ENCODE measurements at regions not wholly inside any gene's neighbourhood (a gene's known extent, or its start where the extent isn't known, plus 50 kb on each side); places are given as distances from the start of the nearest gene placed in this dataset.

- no peak for ATAC-seq
- no peak for DNase-seq (ENCODE audit: low spot score in 2 of 2)
- no peaks in the 10 kb centered on the region for H3K9me3 Mint-ChIP-seq
- H3K27ac Mint-ChIP-seq: no peak overlapping the region
- no peaks in the 10 kb centered on the region for H3K36me3 Mint-ChIP-seq
- no peaks in the 10 kb centered on the region for H3K4me1 Mint-ChIP-seq
- no peak overlapping the region for H3K4me3 Mint-ChIP-seq
Observed at GRCh38 chr10:1980459-1980858, 243.1 kb upstream of the ADARB2 start.

GRCh38 chr10:1978584-1978983 lies 241.3 kb upstream of the ADARB2 start:
- DNase-seq (ENCODE audit: low spot score in 2 of 2): no peak
- Mint-ChIP-seq H3K27ac (no peak overlapping the region), H3K4me1 (no peaks in the 10 kb centered on the region), H3K36me3 (no peaks in the 10 kb centered on the region), H3K9me3 (no peaks in the 10 kb centered on the region), H3K4me3 (no peak overlapping the region)
- no peak for ATAC-seq

- no peak for ATAC-seq
- no peaks in the 10 kb centered on the region for H3K9me3 Mint-ChIP-seq
- DNase-seq (ENCODE audit: low spot score in 2 of 2): no peak
- H3K36me3 Mint-ChIP-seq: no peaks in the 10 kb centered on the region
- no peak overlapping the region for H3K27ac Mint-ChIP-seq
- no peak overlapping the region for H3K4me3 Mint-ChIP-seq
- H3K4me1 Mint-ChIP-seq: no peaks in the 10 kb centered on the region
Observed at GRCh38 chr10:1977461-1977860, 240.1 kb upstream of the ADARB2 start.

- H3K36me3 Mint-ChIP-seq: no peaks in the 10 kb centered on the region
- H3K4me1 Mint-ChIP-seq: no peaks in the 10 kb centered on the region
- H3K9me3 Mint-ChIP-seq: peaks cover 6% of the 10 kb centered on the region
- H3K27ac Mint-ChIP-seq: no peak overlapping the region
- no peak overlapping the region for H3K4me3 Mint-ChIP-seq
- ATAC-seq: no peak
- DNase-seq (ENCODE audit: low spot score in 2 of 2): no peak
Observed at GRCh38 chr10:1972406-1972805, 235.1 kb upstream of the ADARB2 start.

DNA sequence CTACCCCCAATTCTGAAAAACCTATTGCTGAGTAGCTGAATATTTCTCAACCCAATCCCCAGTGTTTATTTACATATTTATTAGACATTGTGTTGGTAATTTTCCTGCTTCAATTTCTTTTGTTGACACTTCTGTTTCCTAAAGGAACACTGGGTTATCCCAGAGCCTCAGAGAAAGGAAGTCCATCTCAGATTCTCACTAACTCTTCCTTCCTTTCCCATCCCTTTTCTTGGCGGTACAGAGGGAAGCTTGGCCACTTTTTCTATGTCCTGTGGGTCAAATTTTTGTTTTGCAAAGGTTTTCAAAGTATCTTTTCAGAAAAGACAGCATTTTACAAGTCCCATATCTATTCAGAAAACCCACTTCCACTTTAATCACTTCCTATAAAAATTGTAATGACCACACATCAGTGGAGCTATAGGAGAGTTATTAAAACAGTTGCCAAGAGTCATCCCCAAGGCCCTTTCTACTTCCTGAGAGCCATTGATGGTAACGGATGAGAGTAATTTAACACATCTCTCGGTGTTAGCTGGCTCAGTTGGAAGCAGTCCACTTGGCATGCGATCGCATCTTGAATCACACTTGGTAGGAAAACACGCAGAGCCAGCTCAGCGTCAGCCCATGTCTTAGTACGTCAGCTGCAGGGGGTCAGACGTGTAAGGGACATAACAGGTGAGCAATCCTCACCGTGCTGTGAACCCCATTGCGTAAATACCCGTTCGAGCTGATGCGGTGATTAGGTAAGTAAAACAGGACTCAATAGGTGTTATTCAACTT lies 231.1 kb upstream of the ADARB2 start:
- Mint-ChIP-seq H3K4me3 (no peak overlapping the region), H3K9me3 (peaks cover 6% of the 10 kb centered on the region)

DNA sequence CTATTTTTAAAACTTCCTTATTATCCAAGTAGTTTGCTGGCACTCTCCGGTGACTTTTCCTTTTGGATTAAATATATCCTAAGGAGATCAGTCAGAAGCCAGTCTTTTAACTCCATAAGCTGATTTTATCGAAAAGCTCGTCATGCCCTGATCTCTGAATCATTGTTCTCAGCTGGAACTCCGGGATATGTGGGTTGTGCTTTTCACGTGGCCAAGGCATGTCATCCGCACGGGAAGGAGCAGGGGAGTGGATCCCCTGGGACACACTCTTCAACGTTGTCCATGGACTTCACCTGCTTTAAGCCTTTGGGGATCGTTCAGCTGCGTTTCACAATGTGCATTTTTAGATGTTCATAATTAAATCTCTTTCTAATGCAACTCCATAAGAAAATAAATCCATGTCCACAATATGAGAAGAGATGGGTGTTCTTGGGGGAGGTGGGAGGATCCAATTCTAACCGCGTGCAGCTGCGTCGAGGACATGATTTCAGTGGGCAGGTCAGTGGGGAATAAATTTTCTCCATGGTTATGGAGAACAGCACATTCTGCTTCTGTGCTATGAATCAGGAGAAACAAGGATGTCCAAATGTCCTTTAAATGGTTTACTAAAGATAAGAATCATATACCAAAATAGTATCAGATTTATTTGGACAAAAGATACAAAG lies 229.5 kb upstream of the ADARB2 start:
- ATAC-seq (no peak), DNase-seq (ENCODE audit: low spot score in 2 of 2) (no peak)
- H3K27ac Mint-ChIP-seq: no peak overlapping the region
- H3K4me1 Mint-ChIP-seq: no peaks in the 10 kb centered on the region
- H3K9me3 Mint-ChIP-seq: peaks cover 3% of the 10 kb centered on the region
- H3K4me3 Mint-ChIP-seq: no peak overlapping the region
- H3K36me3 Mint-ChIP-seq: no peaks in the 10 kb centered on the region

More for the DNA sequence above, 231.1 kb upstream of the ADARB2 start:
- DNase-seq (ENCODE audit: low spot score in 2 of 2) (no peak), ATAC-seq (no peak)
- H3K36me3 Mint-ChIP-seq: no peaks in the 10 kb centered on the region
- H3K4me1 Mint-ChIP-seq: no peaks in the 10 kb centered on the region
- H3K27ac Mint-ChIP-seq: no peak overlapping the region

DNA sequence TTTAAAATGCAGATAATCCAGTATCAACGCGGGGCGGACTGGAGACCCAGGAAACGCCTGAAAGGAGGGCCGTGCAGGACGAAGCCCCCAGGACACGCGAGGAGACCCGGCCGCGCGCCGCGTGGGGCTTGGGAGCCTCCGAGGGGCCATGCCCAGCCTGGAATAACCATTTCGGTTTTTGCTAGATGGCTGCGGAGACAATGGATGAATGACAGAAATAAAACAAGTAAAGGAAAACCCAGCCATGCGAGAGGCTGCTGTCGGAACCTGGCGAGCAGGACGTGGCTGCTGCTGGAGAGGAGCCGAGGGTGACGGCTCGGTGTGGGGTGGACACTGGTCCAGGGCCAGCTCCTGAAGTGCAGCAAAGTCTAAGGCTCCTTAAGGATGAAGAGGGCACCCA lies 227.2 kb upstream of the ADARB2 start:
- H3K9me3 Mint-ChIP-seq: no peaks in the 10 kb centered on the region
- H3K4me3 Mint-ChIP-seq: no peak overlapping the region
- H3K4me1 Mint-ChIP-seq: no peaks in the 10 kb centered on the region
- H3K27ac Mint-ChIP-seq: no peak overlapping the region
- ATAC-seq: no peak
- no peaks in the 10 kb centered on the region for H3K36me3 Mint-ChIP-seq
- no peak for DNase-seq (ENCODE audit: low spot score in 2 of 2)

- ATAC-seq: no peak
Observed at GRCh38 chr10:1963341-1963740, 226.0 kb upstream of the ADARB2 start.

DNA sequence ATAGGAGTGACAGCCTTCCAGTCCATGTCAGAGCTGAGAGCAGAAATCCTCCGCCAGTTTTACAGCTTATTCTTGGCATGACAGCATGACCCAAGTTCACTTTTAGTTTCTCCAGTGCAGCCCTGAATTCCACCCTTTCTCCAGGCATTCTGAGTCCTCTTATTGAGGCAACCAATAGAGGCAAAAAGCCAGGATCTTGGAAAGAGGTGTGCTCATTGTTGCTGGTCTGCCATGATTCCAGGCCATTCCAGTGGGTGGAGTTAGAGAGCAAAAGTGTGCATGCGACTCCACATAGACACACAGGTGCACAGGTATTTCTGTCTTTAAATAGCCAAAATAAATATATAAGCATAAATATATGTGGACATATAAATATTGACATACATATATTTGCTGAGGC lies 224.7 kb upstream of the ADARB2 start:
- DNase-seq (ENCODE audit: low spot score in 2 of 2) (no peak), ATAC-seq (no peak)
- no peaks in the 10 kb centered on the region for H3K4me1 Mint-ChIP-seq
- no peak overlapping the region for H3K27ac Mint-ChIP-seq
- no peaks in the 10 kb centered on the region for H3K36me3 Mint-ChIP-seq
- no peak overlapping the region for H3K4me3 Mint-ChIP-seq
- H3K9me3 Mint-ChIP-seq: no peaks in the 10 kb centered on the region

More at GRCh38 chr10:1963341-1963740, 226.0 kb upstream of the ADARB2 start:
- Mint-ChIP-seq H3K9me3 (no peaks in the 10 kb centered on the region), H3K4me3 (no peak overlapping the region), H3K27ac (no peak overlapping the region), H3K36me3 (no peaks in the 10 kb centered on the region), H3K4me1 (no peaks in the 10 kb centered on the region)
- DNase-seq (ENCODE audit: low spot score in 2 of 2): no peak

DNA sequence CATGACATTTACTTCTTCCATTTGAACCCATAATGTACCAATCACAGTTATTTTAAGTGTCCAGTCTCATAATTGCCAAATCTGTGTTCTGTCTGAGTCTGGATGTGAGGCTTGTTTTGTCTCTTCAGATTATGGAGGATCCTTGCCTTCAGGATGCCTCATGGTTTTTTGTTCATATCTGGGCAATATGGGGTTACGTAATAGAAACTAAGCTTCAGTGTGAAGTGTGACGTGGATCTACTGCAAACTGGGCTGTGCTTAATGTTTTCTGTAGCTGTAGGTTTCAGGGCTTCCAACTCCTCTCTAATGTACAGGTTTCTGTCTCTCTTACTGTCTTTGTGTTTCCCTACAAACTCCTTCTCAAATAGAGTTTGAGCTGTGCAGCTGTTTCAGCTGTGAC lies 223.7 kb upstream of the ADARB2 start:
- Mint-ChIP-seq H3K27ac (no peak overlapping the region), H3K4me3 (no peak overlapping the region), H3K4me1 (no peaks in the 10 kb centered on the region), H3K36me3 (no peaks in the 10 kb centered on the region), H3K9me3 (no peaks in the 10 kb centered on the region)
- ATAC-seq (no peak), DNase-seq (ENCODE audit: low spot score in 2 of 2) (no peak)

GRCh38 chr10:1957057-1957456 lies 219.7 kb upstream of the ADARB2 start:
- Mint-ChIP-seq H3K4me1 (no peaks in the 10 kb centered on the region), H3K9me3 (no peaks in the 10 kb centered on the region), H3K4me3 (no peak overlapping the region), H3K27ac (no peak overlapping the region), H3K36me3 (no peaks in the 10 kb centered on the region)
- ATAC-seq (peak; percentile 59), DNase-seq (ENCODE audit: low spot score in 2 of 2) (no peak)

DNA sequence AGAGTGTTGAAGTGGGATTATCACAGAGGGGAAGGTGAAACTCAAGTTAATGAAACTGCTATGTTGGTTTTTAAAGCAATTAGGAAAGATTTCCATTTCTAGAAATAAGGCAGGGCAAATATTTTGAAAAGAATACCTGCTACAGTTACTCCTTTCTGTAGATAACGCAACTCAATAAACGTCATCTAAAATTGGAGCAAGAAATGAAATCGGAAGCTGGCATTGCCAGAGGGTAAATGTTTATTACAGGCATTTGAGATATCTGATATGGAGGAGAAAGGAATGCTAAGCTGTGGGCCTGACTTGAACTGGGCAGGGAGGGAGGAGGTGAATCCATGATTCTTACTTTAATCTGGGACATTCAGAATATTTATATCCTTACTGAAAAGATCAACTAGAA lies 217.0 kb upstream of the ADARB2 start:
- H3K36me3 Mint-ChIP-seq: no peaks in the 10 kb centered on the region
- no peak for DNase-seq (ENCODE audit: low spot score in 2 of 2)
- no peak overlapping the region for H3K27ac Mint-ChIP-seq

GRCh38 chr10:1952126-1953095 lies 215.1 kb upstream of the ADARB2 start:
- Mint-ChIP-seq H3K9me3 (no peaks in the 10 kb centered on the region), H3K36me3 (no peaks in the 10 kb centered on the region), H3K4me1 (no peaks in the 10 kb centered on the region), H3K27ac (no peak overlapping the region), H3K4me3 (no peak overlapping the region)
- no peak for ATAC-seq
- no peak for DNase-seq (ENCODE audit: low spot score in 2 of 2)

More for the DNA sequence above, 217.0 kb upstream of the ADARB2 start:
- Mint-ChIP-seq H3K9me3 (no peaks in the 10 kb centered on the region), H3K4me3 (no peak overlapping the region), H3K4me1 (no peaks in the 10 kb centered on the region)
- no peak for ATAC-seq

GRCh38 chr10:1950803-1951495 lies 213.6 kb upstream of the ADARB2 start:
- Mint-ChIP-seq H3K9me3 (no peaks in the 10 kb centered on the region), H3K4me1 (no peaks in the 10 kb centered on the region), H3K4me3 (no peak overlapping the region), H3K36me3 (no peaks in the 10 kb centered on the region), H3K27ac (no peak overlapping the region)
- no peak for ATAC-seq
- DNase-seq (ENCODE audit: low spot score in 2 of 2): no peak

DNA sequence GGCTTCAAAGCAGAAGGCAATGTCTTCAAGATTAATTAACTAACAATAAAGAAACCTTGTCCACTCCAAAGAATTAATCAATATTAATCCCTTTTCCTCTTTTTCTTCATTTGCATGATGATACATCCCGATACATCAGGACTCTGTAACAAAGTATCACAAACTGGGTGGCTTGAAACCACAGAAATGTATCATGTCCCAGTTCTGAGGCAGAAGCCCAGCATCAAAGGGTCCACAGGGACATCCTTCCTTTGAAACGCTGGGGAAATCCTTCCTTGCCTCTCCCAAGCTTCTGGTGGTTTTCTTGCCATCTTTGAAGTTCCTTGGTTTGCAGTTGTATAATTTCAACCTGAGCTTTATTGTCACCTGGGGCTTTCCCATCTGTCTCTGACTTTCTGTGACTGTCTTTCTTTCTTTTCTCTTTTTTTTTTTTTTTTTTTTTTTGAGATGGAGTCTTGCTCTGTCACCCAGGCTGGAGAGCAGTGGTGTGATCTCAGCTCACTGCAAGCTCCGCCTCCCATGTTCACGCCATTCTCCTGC lies 210.2 kb upstream of the ADARB2 start:
- H3K9me3 Mint-ChIP-seq: no peaks in the 10 kb centered on the region
- ATAC-seq (no peak), DNase-seq (ENCODE audit: low spot score in 2 of 2) (no peak)
- H3K27ac Mint-ChIP-seq: peak overlapping the region; percentile 56
- no peaks in the 10 kb centered on the region for H3K4me1 Mint-ChIP-seq
- H3K36me3 Mint-ChIP-seq: no peaks in the 10 kb centered on the region
- H3K4me3 Mint-ChIP-seq: no peak overlapping the region

All from stimulated activated effector memory CD8-positive, alpha-beta T cell treated with anti-CD3 and anti-CD28 coated beads, Interleukin-12 subunit alpha, Interleukin-12 subunit beta, amount 100 ng/mL, for 72 hours (primary cell).